Thyroid gland (tissue), 4 donors: ENCODE measurements at regions not wholly inside any gene's neighbourhood (a gene's known extent, or its start where the extent isn't known, plus 50 kb on each side); places are given as distances from the start of the nearest gene placed in this dataset.

Source experiments
- DNase-seq, 2 donors: peaks; one replicate each; pipeline ENCODE4 v3.0.0-alpha.2; 2019
- H3K27ac ChIP-seq, 3 donors: fragments of 200-600 bp; sonication (generic); 1 replicate in 2 of 3; 2 replicates in 1 of 3; pipeline ENCODE4 v1.5.1; 2016 to 2019; ENCODE audit warnings: mild to moderate bottlenecking in 1 of 3, moderate library complexity in 1 of 3
- H3K27me3 ChIP-seq: fragments of 200-600 bp; sonication (generic); one replicate; pipeline ENCODE4 v1.5.1; 2019
- H3K36me3 ChIP-seq, 2 donors: fragments of 200-600 bp; sonication (generic); one replicate each; pipeline ENCODE4 v1.5.1; 2016 to 2019
- H3K4me1 ChIP-seq, 2 donors: fragments of 200-600 bp; sonication (generic); one replicate each; pipeline ENCODE4 v1.5.1; 2017 to 2019
- H3K4me3 ChIP-seq, 3 donors: fragments of 200-600 bp; sonication (generic); replicated peaks in 1 of 3; 1 replicate in 2 of 3; 2 replicates in 1 of 3; pipeline ENCODE4 v1.5.1; 2016; ENCODE audit warnings: mild to moderate bottlenecking in 1 of 3
- H3K9me3 ChIP-seq: fragments of 200-600 bp; sonication (generic); one replicate; pipeline ENCODE4 v1.5.1; 2017
- POLR2A ChIP-seq, 2 donors: fragments of 450-650 bp; IDR thresholded peaks; one replicate each; pipeline ENCODE4 v1.6.1; 2017; ENCODE audit warnings: antibody characterized with exemption in 2 of 2, mild to moderate bottlenecking in 2 of 2, moderate library complexity in 1 of 2
- WGBS, 2 donors: methylation state at CpG; one replicate each; pipeline ENCODE4 v1.1.5; 2017; 5-methylcytosine and 5-hydroxymethylcytosine counted together
- intact Hi-C: fragments of 100-400 bp; cut with DNase I; formaldehyde crosslinking; loops from one replicate; pipeline ENCODE4 v1.15.1; 2023
- TF ChIP-seq, protein P1 (sequence below), 6 experiments: fragments of 200-600 bp in 3 of 6; fragments of 450-650 bp in 3 of 6; sonication (generic) in 3 of 6; IDR thresholded peaks; one replicate each; pipeline ENCODE4 v1.5.1; 2016 to 2019; ENCODE audit warnings: antibody characterized with exemption in 6 of 6, mild to moderate bottlenecking in 2 of 6, inconsistent platforms in 1 of 6, moderate library complexity in 1 of 6

DNA sequence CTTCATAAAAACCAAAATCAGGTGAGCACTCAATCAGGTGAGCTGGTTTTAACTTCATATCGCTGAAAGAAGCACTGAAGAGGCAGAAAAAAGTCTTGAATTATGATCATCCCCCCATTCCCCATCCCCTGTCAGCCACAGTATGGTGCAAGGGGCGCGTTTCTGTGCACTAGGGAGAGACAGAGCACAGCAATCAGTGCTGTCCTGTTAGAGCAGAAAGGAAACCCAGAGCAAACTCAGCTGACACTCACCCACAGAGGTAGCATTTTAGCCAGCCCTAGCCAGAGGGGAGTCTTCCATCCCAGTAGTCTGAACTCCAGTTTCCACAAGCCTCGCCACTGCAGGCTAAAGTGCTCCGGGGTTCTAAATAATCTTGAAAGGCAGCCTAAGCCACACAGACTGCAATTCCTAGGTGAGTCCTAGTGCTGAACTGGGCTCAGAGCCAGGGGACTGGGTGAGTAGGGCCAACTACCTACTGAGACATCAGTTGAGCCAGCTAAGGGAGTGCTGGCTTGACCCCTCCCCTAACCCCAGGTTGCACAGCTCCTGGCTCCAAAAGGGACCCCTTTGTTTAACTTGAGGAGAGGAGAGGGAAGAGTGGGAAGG, 1352.6 kb upstream of the GJE1 start:
- H3K4me1 ChIP-seq: peaks cover 0 to 5% of the 10 kb centered on the region in 2 donors
- WGBS, 2 donors: 87 to 100% methylated on average over 5 of the region's 5 CpGs
- no peaks in the 10 kb centered on the region for H3K27me3 ChIP-seq
- DNase-seq: no peak
- no peak overlapping the region for H3K27ac ChIP-seq
- intact Hi-C loops: no loop called here
- H3K36me3 ChIP-seq: no peaks in the 10 kb centered on the region
- H3K4me3 ChIP-seq: no peak overlapping the region
- TF ChIP-seq POLR2A (IDR thresholded peaks at IDR 0.05): no peak
- TF ChIP-seq, protein P1, sequence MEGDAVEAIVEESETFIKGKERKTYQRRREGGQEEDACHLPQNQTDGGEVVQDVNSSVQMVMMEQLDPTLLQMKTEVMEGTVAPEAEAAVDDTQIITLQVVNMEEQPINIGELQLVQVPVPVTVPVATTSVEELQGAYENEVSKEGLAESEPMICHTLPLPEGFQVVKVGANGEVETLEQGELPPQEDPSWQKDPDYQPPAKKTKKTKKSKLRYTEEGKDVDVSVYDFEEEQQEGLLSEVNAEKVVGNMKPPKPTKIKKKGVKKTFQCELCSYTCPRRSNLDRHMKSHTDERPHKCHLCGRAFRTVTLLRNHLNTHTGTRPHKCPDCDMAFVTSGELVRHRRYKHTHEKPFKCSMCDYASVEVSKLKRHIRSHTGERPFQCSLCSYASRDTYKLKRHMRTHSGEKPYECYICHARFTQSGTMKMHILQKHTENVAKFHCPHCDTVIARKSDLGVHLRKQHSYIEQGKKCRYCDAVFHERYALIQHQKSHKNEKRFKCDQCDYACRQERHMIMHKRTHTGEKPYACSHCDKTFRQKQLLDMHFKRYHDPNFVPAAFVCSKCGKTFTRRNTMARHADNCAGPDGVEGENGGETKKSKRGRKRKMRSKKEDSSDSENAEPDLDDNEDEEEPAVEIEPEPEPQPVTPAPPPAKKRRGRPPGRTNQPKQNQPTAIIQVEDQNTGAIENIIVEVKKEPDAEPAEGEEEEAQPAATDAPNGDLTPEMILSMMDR (IDR thresholded peaks at IDR 0.05): no peak
- H3K9me3 ChIP-seq: no peaks in the 10 kb centered on the region

- intact Hi-C loops: no loop called here
- 92 to 93% methylated on average over 2 of the region's 2 CpGs for WGBS, 2 donors
- H3K9me3 ChIP-seq: no peaks in the 10 kb centered on the region
Measured at GRCh38 chr6:140779341-140779740, 1353.4 kb upstream of the GJE1 start.

GRCh38 chr6:140777780-140778179, 1354.9 kb upstream of the GJE1 start:
- Histone ChIP-seq H3K4me3 (no peak overlapping the region), H3K27ac (no peak overlapping the region), H3K36me3 (no peaks in the 10 kb centered on the region), H3K4me1 (no peaks in the 10 kb centered on the region), H3K27me3 (no peaks in the 10 kb centered on the region), H3K9me3 (no peaks in the 10 kb centered on the region)
- intact Hi-C loops: no loop called here
- no peak for DNase-seq
- 91 to 95% methylated on average over 4 of the region's 4 CpGs for WGBS, 2 donors
- no peak for TF ChIP-seq POLR2A (IDR thresholded peaks at IDR 0.05)
- TF ChIP-seq, protein P1 (IDR thresholded peaks at IDR 0.05): no peak

More at GRCh38 chr6:140779341-140779740, 1353.4 kb upstream of the GJE1 start:
- H3K4me1 ChIP-seq: no peaks in the 10 kb centered on the region
- no peak overlapping the region for H3K27ac ChIP-seq
- H3K36me3 ChIP-seq: no peaks in the 10 kb centered on the region
- no peak overlapping the region for H3K4me3 ChIP-seq
- H3K27me3 ChIP-seq: no peaks in the 10 kb centered on the region
- DNase-seq: no peak
- TF ChIP-seq, protein P1 (IDR thresholded peaks at IDR 0.05): no peak
- TF ChIP-seq POLR2A (IDR thresholded peaks at IDR 0.05): no peak

DNA sequence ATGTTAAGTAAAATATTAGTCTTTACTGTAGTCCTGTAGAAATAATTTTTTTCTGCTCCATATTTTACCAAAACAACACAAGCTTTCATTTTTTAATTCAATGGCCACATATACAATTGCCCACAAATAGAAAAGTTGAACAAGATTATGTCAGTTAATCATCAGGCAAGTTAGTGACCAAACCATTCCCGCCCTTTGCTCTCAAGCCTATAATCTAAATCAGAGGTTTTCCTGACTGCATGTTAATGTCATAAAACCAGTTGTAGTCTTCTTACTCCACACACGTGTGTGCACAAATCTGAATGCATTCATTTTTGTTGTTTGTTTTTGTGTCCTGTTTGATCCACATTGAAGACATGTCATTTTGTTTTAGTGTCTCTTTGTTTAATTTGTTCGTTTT, 1357.7 kb upstream of the GJE1 start:
- Histone ChIP-seq H3K27ac (no peak overlapping the region), H3K4me3 (no peak overlapping the region), H3K36me3 (no peaks in the 10 kb centered on the region), H3K27me3 (no peaks in the 10 kb centered on the region), H3K4me1 (no peaks in the 10 kb centered on the region), H3K9me3 (no peaks in the 10 kb centered on the region)
- intact Hi-C loops: no loop called here
- no peak for TF ChIP-seq POLR2A (IDR thresholded peaks at IDR 0.05)
- TF ChIP-seq, protein P1 (IDR thresholded peaks at IDR 0.05): no peak
- 74 to 90% methylated on average over 3 of the region's 3 CpGs for WGBS, 2 donors
- DNase-seq: no peak

DNA sequence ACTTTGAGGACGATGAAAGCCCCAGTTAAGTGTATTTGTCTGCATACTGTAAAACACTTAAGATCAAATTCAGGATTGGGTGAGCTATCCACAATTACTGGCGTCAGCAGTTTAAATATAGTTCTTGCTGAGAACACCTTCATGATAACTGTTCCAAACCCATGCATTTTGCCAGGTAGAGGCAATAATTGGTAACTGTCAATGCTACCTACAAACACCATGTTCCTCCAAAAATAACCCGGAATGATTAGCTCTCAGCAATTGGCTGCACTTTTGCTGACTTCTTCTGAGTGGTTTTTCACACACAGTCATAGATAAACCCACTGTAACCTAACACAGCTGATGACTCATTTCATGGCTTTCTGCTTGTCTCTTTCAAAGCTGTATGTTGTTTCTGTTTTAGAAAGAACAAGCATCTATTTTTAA, 1358.6 kb upstream of the GJE1 start:
- H3K9me3 ChIP-seq: no peaks in the 10 kb centered on the region
- H3K27ac ChIP-seq: no peak overlapping the region
- intact Hi-C loops: no loop called here
- no peaks in the 10 kb centered on the region for H3K36me3 ChIP-seq
- TF ChIP-seq, protein P1 (IDR thresholded peaks at IDR 0.05): no peak
- TF ChIP-seq POLR2A (IDR thresholded peaks at IDR 0.05): no peak
- H3K4me1 ChIP-seq: no peaks in the 10 kb centered on the region
- no peaks in the 10 kb centered on the region for H3K27me3 ChIP-seq
- 40 to 57% methylated on average over 3 of the region's 3 CpGs for WGBS, 2 donors
- DNase-seq: no peak
- no peak overlapping the region for H3K4me3 ChIP-seq
